ENCODE measurements at regions not wholly inside any gene's neighbourhood (a gene's known extent, or its start where the extent isn't known, plus 50 kb on each side); places are given as distances from the start of the nearest gene placed in this dataset.
"Not testable (repeated sequence)": the region's sequence is repeated elsewhere in the genome, so short reads cannot be mapped to it uniquely, and the experiment has no call there.

- no peak for TF ChIP-seq CTCF (IDR thresholded peaks at IDR 0.05; ENCODE audit: control insufficient read depth, extremely low read depth, insufficient read depth)
- DNase-seq (ENCODE audit: low read depth), result no peak
- H3K4me3 ChIP-seq (ENCODE audit: low read depth, low read length), result no peak overlapping the region
Measured at GRCh38 chr2:126100962-126101361, 555.0 kb upstream of the GYPC start.

GRCh38 chr2:126106006-126106405 lies 550.0 kb upstream of the GYPC start:
- DNase-seq (ENCODE audit: low read depth), result no peak
- no peak for TF ChIP-seq CTCF (IDR thresholded peaks at IDR 0.05; ENCODE audit: control insufficient read depth, extremely low read depth, insufficient read depth)

GRCh38 chr2:126107883-126108282 lies 548.1 kb upstream of the GYPC start:
- no peak for DNase-seq (ENCODE audit: low read depth)
- no peak for TF ChIP-seq CTCF (IDR thresholded peaks at IDR 0.05; ENCODE audit: control insufficient read depth, extremely low read depth, insufficient read depth)
- no peak overlapping the region for H3K4me3 ChIP-seq (ENCODE audit: low read depth, low read length)

More at GRCh38 chr2:126106006-126106405, 550.0 kb upstream of the GYPC start:
- H3K4me3 ChIP-seq (ENCODE audit: low read depth, low read length), result no peak overlapping the region

- no peak for TF ChIP-seq CTCF (IDR thresholded peaks at IDR 0.05; ENCODE audit: control insufficient read depth, extremely low read depth, insufficient read depth)
- DNase-seq (ENCODE audit: low read depth), result no peak
- no peak overlapping the region for H3K4me3 ChIP-seq (ENCODE audit: low read depth, low read length)
Measured at GRCh38 chr2:126115975-126116374, 540.0 kb upstream of the GYPC start.

GRCh38 chr2:126117886-126118285 lies 538.1 kb upstream of the GYPC start:
- no peak for TF ChIP-seq CTCF (IDR thresholded peaks at IDR 0.05; ENCODE audit: control insufficient read depth, extremely low read depth, insufficient read depth)
- no peak overlapping the region for H3K4me3 ChIP-seq (ENCODE audit: low read depth, low read length)
- no peak for DNase-seq (ENCODE audit: low read depth)

- TF ChIP-seq CTCF (IDR thresholded peaks at IDR 0.05; ENCODE audit: control insufficient read depth, extremely low read depth, insufficient read depth), result no peak
- H3K4me3 ChIP-seq (ENCODE audit: low read depth, low read length), result no peak overlapping the region
- DNase-seq (ENCODE audit: low read depth), result no peak
Measured at GRCh38 chr2:126145752-126146151, 510.2 kb upstream of the GYPC start.

- TF ChIP-seq CTCF (IDR thresholded peaks at IDR 0.05; ENCODE audit: control insufficient read depth, extremely low read depth, insufficient read depth), result no peak
- H3K4me3 ChIP-seq (ENCODE audit: low read depth, low read length), result no peak overlapping the region
Measured at GRCh38 chr2:126154256-126154785, 501.6 kb upstream of the GYPC start.

GRCh38 chr2:126160950-126161349 lies 495.0 kb upstream of the GYPC start:
- H3K4me3 ChIP-seq (ENCODE audit: low read depth, low read length); DNase-seq (ENCODE audit: low read depth): not testable (repeated sequence)

More at GRCh38 chr2:126154256-126154785, 501.6 kb upstream of the GYPC start:
- DNase-seq (ENCODE audit: low read depth), result no peak
